GM18520 (cell line): ENCODE measurements at regions not wholly inside any gene's neighbourhood (a gene's known extent, or its start where the extent isn't known, plus 50 kb on each side); places are given as distances from the start of the nearest gene placed in this dataset.
"Not testable (repeated sequence)": the region's sequence is repeated elsewhere in the genome, so short reads cannot be mapped to it uniquely, and the experiment has no call there.

Source experiments
- ATAC-seq: cut with Tn5 transposase; IDR thresholded peaks from one replicate; pipeline ENCODE4 v1.9.1; 2021; ENCODE audit not compliant: unreplicated experiment

DNA sequence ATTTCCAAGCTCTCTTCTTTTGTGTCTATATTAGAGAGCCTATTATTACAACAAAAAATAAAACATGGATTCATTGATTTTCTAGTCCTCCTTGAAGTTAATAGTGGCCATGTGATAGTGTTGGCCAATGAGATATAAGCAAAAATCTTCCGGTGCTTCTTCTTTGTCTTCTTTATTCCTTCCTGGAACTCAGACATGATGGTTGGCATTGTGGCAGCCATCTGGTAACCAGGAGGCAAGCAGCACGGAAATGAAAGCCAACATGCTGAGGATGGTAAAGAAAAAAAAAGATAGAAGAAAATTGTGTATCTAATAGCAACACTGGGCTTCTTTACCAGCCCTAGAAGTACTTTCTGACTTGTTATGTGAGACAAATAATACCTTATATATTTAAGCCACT, 50.8 kb upstream of the SEL1L start:
- no peak for ATAC-seq

DNA sequence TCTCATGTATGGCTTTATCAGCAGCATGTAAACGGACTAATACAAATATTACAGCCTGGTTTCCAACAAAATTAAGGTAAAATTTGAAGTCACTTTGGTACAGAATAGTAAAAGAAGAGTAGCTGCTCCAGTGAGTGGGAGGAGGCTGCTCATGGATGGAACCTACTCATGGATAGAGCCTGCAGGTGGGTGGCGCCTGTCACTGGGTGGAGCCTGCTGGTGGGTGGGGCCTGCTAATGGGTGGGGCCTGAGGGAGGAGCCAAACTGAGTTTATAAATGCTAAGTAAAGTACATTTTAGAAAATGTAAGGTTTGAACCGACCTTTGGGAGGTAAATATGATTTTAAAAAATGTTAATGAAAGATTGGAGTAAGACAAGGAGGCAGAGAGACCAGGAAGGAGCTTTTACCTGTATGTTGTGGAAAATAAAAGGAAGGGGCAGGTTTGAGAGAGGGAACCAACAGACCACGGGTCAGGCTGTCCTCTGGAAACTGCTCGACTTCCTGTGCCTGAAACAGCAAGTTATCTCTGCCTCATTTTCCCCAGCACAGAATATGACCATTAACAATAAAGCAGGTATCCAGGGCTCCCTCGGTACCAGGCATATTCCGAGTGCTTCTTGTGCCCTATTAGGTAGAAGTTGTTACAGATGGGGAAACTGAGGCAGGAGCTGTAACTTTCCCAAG, 55.9 kb upstream of the SEL1L start:
- ATAC-seq: no peak

DNA sequence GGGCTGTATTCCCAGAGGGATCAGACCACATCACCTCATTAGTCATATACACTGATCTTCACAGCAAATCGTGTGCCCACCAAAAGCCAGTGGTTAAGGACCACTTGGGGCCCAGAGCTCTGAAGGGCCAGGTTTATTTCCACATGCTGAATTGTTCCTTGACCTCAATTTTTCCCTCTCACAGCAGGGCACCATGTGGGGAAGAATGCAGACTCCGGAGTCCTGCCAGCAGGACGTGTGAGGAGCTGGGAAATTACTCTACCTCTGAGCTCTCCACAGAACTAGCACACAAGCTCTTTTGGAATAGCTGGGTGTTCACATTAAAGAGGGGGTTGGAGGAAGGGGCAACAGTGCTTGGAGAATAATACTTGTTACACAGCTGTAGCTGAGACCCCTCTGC, 57.6 kb upstream of the SEL1L start:
- ATAC-seq: no peak

DNA sequence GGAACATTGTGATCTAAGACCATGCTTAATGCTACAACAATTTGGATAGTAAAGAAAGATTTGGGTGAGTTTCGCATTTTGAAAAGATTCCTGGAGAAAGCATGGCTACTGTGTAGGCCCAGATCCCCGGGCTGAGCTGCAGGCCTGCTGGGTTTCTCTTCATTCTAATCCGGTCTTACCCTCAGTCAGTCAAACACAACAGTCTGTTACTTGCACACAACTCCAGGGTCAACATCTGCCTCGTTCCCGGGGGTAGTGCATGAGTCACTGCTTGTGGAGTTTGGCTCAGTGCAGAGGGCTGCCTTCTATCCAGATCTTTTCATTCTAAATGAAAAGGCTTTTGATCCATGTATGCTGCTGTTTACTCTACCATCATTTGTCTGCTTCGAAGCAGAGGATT, 60.4 kb upstream of the SEL1L start:
- ATAC-seq: no peak

DNA sequence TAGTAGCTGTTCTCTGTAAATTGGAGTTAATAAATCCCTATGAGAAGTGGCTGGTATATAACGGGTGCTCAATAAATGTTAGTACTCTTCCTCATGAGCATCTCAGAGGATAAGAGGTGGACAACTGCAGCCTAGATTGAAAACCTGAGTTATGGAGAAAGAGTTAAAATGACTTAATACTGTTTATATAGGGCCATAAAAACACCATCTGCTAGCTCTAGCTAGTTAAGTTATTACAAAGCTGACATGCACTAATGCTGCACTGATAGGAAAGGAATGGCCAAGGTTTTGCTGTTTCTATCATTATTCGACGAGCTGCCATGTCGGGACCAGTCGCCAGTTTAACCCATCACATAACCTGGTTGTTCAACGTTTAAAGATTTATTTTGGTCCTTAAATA, 72.0 kb upstream of the SEL1L start:
- ATAC-seq: no peak

DNA sequence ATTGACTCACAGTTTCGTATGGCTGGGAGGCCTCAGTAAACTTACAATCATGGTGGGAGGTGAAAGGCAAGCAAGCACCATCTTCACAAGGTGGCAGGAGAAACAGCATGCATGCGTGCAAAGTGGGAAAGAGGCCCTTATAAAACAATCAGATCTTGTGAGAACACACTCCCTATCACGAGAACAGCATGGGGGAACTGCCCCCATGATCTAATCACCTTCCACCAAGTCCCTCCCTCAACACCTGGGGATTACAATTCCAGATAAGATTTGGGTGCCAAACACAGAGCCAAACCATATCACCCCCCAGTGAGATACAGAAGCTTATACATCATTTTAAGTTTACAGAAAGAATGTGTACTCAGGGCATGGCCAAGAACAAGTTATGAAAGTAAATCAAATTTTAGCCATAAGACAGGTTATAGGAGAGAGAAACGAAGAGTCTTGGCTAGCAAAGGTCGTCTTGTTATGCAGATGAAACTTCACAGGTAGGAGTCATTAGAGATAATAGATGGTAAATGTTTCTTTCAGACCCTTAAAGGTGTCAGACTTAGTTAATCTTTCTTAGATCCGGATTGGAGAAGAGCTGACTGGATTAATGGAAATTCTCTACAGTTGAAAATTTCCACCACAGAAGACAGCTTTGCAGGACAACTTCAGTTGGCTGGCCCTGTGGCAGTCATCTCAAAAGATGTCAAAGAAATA, 79.8 kb upstream of the SEL1L start:
- ATAC-seq: no peak

DNA sequence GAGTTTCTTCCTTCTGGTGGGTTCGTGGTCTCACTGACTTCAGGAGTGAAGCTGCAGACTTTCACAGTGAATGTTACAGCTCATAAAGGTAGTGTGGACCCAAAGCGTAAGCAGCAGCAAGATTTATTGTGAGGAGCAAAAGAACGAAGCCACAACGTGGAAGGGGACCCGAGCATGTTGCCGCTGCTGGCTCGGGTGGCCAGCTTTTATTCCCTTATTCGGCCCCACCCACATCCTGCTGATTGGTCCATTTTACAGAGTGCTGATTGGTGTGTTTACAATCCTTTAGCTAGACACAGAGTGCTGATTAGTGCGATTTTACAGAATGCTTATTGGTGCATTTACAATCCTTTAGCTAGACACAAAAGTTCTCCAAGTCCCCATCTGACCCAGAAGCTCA, 80.6 kb upstream of the SEL1L start:
- ATAC-seq: not testable (repeated sequence)

DNA sequence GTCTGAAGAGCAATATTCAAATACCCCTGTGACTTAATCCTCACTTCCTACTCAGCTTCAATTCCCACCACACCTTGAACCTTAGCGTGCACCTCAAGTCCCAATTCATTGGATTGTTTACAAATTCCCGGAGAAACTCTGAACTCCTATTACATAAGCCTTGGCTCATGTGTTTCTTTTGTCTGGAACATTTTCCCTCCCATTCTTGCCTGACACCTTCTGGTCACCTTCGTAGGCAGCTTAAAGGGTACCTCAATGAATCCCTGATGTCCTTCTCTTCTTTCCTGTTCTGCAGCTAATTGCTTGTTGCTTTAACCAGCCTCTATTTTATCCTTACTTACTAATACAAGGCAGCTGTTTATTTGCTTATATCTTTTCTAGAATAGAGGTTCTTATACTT, 85.0 kb upstream of the SEL1L start:
- no peak for ATAC-seq

DNA sequence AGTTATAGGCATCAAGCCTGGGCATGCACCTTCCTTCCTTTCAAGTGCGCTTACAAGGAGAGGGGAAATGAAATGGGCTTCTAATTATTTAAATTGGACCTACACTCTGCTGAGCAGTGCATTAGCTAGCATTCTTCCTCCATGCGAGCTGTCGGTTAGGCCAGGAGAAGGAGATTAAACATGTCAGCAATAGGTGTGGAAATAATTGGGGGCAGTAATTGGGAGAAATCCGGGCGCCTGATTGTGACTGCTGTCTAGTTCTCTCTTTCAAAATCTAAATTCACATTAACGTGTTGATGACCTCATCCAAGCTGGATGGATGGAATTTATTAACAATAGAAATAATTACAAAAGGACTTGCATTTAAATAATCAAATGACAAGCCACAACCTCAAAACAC, 86.2 kb upstream of the SEL1L start:
- ATAC-seq: no peak

DNA sequence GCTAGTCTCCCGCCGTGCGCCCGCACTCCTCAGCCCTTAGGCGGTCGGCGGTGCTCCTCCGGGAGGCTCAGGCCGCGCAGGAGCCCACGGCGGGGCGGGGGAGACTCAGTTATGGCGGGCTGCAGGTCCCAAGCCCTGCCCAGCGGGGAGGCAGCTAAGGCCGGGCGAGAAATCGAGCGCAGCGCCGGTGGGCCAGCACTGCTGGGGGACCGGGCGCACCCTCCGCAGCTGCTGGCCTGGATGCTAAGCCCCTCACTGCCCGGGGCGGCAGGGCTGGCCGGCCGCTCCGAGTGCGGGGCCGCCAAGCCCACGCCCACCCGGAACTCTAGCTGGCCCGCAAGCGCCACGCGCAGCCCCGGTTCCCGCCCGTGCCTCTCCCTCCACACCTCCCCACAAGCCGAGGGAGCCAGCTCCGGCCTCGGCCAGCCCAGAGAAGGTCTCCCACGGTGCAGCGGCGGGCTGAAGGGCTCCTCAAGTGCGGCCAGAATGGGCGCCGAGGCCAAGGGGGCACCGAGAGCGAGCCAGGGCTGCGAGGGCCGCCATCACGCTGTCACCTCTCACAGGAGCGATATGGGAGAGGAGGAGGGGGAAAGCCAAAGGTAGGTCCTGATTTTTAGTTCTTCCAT, 90.2 kb upstream of the SEL1L start:
- not testable (repeated sequence) for ATAC-seq

DNA sequence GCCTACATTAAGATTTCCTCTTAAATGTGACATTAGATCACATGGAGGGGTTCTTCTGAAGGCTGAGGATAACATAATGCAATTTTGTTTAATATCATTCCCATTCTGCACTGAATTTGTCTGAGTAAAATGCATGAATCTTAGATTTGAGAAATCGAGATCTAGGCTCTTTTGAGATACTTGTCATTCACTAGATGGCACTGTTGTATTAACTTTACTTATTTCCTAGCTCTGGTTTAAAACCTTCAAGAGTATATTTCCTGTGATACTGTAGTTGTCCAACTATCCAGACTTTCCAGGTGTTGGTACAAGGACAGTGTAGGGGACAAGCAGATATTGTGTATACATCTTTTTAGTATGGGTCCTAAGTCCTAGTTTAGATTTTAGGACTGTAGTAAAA, 91.7 kb upstream of the SEL1L start:
- ATAC-seq: no peak

DNA sequence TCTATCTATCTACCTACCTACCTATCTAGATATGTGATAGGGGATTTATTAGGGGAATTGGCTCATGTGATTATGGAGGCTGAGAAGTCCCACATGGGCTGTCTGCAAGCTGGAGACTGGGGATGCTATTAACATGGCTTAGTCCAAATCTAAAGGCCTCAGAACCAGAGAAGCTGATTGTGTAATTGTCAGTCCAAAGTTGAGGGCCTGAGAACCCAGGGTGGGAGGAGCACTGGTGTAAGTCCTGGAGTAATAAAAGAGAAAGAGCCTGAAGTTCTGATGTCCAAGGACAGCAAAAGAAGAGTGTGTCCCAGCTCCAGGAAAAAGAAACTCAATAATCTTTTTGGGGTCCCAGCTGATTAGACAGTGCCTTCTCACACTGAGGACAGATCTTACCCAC, 98.5 kb upstream of the SEL1L start:
- no peak for ATAC-seq

DNA sequence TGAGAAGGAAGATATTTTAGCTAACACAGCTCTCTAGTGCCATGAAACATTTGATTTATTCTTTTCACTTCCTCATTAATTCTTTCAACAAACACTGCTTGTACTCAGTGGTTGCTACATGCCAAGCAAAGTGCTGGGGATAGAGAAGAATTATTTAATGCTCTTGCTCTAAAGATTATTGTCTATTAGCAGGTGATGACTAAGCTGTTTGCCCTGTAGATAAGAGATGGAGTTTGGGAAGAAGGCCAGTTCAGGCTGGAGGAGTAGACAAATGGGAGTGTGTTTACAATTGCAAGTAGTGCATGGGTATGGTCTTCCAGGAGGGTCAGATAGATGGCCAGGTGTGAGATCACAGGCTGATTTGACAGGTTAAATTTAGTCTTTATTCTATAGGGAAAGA, 99.8 kb upstream of the SEL1L start:
- no peak for ATAC-seq

DNA sequence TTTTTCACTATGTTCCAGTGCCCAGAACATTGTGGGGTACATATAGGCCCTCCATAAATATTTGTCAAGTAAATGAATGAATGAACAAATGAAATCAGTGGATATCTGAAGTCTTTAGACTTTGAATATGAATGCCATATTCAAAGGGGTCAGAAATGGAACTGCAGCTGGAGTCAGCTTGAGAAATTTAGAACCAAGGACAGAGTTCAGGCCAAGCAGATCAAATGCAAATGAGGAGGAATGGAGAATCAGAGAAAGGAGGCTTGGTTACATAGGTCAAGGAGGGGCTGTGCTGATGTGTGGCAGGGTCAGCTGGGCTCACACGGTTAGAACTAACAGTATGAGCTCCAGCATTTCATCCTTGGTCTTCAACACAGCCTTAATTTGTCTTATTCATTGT, 104.0 kb upstream of the SEL1L start:
- no peak for ATAC-seq

DNA sequence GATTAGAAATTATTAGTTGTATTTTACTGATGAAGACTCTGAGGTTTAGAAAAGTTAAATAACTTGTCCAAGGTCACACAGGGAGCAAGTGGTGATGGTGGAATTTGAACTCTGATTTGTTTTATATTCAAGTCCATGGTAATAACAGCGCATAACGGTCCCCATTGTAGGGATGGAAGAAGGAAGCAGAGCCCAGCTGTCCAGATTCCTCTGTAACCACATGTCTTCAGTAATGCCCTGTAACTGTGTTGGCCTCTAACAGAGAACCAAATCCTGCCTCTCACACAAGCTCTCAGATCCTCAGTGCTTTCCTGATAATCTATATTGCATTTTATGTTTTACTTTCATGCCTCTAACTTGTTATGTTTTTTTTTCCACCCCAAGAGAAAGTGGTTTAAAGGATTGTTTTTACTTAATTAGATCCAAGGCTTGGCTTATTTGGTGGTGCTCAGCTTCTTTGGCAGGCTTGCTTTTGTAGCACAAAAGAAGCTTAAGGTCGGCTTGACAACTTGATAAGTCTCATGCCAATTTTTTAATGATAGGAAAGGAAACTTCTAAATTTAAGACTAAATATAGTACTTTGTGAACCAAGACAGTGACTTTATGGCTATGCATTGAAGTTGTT, 105.1 kb upstream of the SEL1L start:
- no peak for ATAC-seq

DNA sequence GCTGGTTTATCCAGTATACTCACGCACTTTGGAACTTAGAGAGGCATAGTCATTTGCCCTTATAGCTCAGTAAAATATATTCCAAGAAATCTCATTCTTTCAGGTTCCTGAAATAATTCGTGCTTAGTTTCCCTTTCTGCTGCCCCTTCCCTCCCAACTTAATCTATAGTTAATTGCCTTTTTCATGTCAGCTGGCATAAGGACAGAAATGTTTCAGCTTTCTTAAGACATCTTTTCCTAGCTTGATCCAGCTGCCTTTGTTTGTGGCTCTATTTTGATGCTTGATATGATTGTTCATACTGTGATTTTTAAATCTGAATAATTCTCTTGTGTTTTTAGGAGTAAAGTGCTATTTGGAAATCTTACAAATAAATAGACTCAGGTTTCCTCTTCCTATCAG, 120.0 kb upstream of the SEL1L start:
- no peak for ATAC-seq

DNA sequence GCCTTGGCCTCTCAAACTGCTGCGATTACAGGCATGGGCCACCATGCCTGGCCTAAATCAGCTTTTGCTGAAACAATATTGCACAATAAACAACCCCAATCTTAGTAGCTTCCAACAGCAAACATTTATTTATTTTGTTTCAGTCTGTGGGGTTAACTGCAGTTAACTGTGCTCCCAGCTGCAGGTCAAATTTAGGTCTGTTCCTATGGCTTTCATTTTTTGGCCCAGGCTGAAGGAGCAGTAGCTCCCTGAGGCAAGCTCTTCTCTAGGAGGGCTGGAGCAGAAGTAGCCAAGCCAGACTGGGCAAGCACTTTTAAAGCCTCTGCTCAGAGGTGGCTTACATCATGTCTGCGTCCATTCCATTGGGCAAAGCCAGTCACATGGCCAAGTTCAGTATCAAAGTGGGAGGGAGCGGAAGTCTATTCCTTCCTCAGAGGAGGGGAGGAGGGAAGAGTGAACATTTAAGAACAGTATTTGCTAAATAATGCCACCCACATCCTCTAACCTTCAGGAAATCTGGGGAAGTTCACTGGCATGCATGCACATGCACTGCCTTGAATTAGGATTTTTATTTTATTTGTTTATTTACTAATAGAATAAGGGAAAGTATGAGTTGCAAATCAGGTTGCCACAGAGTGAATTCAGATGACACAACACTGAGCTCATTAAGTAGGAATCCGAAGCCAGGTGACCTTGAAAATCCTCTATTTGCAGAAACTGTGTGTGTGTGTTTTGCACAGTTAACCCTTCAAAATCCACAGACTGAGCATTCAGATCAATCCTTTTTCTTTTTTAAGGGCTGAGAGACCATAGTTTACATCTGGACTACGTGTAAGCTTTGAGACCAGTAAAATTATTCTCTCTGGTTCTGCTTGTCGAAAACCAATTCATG, 122.0 kb upstream of the SEL1L start:
- ATAC-seq: no peak

DNA sequence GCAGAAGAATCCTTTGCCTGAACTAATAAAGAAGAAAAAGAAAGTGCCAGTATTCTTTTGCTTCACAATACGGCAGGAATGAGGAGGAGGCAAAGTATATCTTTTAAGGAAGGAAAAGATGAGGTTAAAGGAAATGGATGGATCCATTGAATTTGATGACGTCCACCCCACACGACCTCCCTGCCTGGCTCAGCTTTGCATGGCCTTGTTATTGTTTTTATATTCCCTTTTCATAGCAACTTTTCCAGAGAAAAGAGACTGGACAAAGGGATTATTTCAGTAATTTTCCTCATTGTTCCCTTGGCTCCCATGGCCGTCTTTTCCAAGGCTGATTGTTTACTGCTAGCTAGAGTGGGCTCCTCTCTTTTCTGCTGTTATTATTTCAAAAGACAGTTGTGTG, 123.2 kb upstream of the SEL1L start:
- ATAC-seq: no peak

DNA sequence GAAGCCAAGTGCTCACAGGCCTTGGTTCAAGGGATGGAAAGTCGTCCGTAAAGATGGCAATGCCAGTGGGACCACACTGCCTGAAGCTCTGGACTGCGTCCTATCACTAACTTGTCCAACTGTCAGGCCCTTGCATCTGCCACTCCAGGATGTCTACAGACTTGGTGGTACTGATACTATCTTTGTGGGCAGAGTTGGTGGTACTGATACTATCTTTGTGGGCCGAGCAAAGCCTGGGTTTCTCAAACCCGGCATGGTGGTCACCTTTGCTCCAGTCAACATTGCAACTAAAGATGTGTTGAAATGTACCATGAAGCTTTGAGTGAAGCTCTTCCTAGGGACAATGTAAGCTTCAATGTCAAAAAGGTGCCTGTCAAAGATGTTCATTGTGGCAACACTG, 128.4 kb upstream of the SEL1L start:
- no peak for ATAC-seq

DNA sequence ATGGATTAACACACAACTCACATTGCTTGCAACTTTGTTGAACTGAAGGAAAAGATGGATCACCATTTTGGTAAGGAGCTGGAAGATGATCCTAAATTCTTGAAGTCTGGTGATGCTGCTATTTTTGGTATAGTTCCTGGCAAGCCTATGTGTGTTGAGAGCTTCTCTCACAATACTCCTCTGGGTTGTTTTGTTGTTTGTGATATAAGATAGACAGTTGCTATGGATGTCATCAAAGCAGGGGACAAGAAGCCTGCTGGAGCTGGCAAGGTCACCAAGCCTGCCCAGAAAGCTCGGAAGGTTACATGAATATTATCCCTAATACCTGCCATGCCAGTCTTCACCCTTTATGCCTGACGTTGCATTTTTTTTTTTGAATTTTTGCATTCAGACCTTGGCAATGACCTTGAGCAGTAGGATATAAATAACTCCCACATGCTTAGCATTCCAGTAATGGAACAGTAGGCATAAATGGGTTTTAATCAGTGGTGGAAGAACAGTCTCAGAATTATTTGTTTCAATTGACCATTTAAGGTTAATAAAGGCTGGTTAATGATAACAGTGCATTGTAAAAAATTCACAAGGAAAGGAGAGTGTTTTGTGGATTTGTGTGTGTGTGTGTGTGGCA, 129.0 kb upstream of the SEL1L start:
- no peak for ATAC-seq
